C4-2B (cell line): ENCODE measurements at regions not wholly inside any gene's neighbourhood (a gene's known extent, or its start where the extent isn't known, plus 50 kb on each side); places are given as distances from the start of the nearest gene placed in this dataset.

Experiments used
- CTCF ChIP-seq: fragments of 450-650 bp; conservative IDR thresholded peaks from 2 replicates; pipeline ENCODE4 v1.5.1; 2017; ENCODE audit warnings: mild to moderate bottlenecking
- ZFX ChIP-seq: fragments of 450-650 bp; IDR thresholded peaks from 2 replicates; pipeline ENCODE4 v1.6.1; 2017

DNA sequence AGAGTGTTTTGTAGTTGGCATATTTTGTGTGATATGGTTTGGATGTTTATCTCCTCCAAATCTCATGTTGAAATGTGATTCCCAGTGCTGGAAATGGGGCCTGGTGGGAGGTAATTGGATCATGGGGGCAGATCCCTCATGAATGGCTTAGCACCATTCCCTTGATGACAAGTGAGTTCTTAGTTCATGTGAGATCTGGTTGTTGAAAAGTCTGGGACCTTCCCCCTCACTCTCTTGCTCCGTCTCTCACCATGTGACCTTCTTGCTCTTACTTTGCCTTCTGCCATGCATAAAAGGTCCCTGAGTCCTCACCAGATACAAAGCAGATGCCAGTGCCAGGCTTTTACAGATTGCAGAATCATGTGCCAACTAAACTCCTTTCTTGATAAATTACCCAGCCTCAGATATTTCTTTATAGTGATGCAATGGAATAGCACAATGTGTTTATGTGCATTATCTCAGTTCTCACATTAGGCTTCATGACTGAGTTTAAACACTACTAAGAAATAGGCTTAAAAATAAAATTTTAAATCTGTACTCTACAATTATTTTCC, 1348.8 kb downstream of the STIM2 start:
- TF ChIP-seq CTCF (no peak), ZFX (no peak)
